ENCODE measurements at regions not wholly inside any gene's neighbourhood (a gene's known extent, or its start where the extent isn't known, plus 50 kb on each side); places are given as distances from the start of the nearest gene placed in this dataset.

GRCh38 chr4:33831442-33832066 is 2412.8 kb downstream of the ARAP2 start:
- TF ChIP-seq CTCF (IDR thresholded peaks at IDR 0.05) (no peak), POLR2A (IDR thresholded peaks at IDR 0.05) (no peak)

Data from right lobe of liver (tissue), 4 donors.